ENCODE measurements at regions not wholly inside any gene's neighbourhood (a gene's known extent, or its start where the extent isn't known, plus 50 kb on each side); places are given as distances from the start of the nearest gene placed in this dataset.

GRCh38 chr4:31272331-31273061, 552.3 kb downstream of the PCDH7 start:
- Mint-ChIP-seq H3K27ac (no peak overlapping the region), H3K36me3 (no peaks in the 10 kb centered on the region), H3K27me3 (ENCODE audit: low read depth in 3 of 3) (no peaks in the 10 kb centered on the region), H3K4me3 (no peak overlapping the region), H3K4me1 (no peaks in the 10 kb centered on the region), H3K9me3 (peaks cover 0 to 3% (median 0%) of the 10 kb centered on the region in 7 donors)
- Histone ChIP-seq H3K4me1 (ENCODE audit: control insufficient read depth in 1 of 2, insufficient read depth in 2 of 2, low read length in 2 of 2) (no peaks in the 10 kb centered on the region), H2AFZ (ENCODE audit: insufficient read depth, low read depth, low read length, poor library complexity, severe bottlenecking) (no peak overlapping the region), H3K79me2 (ENCODE audit: insufficient read depth, low read length) (no peaks in the 10 kb centered on the region), H3K9me3 (replicated peaks in 1 of 2; ENCODE audit: control insufficient read depth in 1 of 2, insufficient read depth in 1 of 2, low read length in 2 of 2) (no peaks in the 10 kb centered on the region), H3K9ac (ENCODE audit: insufficient read depth, low read length, poor library complexity, severe bottlenecking) (no peak overlapping the region), H3K4me2 (replicated peaks; ENCODE audit: extremely low read depth, low read length, poor library complexity, severe bottlenecking) (no peak overlapping the region), H4K20me1 (ENCODE audit: insufficient read depth, low read length) (no peaks in the 10 kb centered on the region), H3K36me3 (replicated peaks in 1 of 2; ENCODE audit: control insufficient read depth in 1 of 2, insufficient read depth in 2 of 2, low read length in 2 of 2) (no peaks in the 10 kb centered on the region), H3K27me3 (ENCODE audit: control insufficient read depth in 2 of 2, insufficient read depth in 2 of 2, low read length in 2 of 2) (no peaks in the 10 kb centered on the region), H3K4me3 (replicated peaks in 1 of 3; ENCODE audit: low read depth in 2 of 3, low read length in 3 of 3) (no peak overlapping the region), H3K27ac (ENCODE audit: low read depth in 1 of 2, low read length in 2 of 2) (no peak overlapping the region)
- TF ChIP-seq, protein P1, sequence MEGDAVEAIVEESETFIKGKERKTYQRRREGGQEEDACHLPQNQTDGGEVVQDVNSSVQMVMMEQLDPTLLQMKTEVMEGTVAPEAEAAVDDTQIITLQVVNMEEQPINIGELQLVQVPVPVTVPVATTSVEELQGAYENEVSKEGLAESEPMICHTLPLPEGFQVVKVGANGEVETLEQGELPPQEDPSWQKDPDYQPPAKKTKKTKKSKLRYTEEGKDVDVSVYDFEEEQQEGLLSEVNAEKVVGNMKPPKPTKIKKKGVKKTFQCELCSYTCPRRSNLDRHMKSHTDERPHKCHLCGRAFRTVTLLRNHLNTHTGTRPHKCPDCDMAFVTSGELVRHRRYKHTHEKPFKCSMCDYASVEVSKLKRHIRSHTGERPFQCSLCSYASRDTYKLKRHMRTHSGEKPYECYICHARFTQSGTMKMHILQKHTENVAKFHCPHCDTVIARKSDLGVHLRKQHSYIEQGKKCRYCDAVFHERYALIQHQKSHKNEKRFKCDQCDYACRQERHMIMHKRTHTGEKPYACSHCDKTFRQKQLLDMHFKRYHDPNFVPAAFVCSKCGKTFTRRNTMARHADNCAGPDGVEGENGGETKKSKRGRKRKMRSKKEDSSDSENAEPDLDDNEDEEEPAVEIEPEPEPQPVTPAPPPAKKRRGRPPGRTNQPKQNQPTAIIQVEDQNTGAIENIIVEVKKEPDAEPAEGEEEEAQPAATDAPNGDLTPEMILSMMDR (IDR thresholded peaks at IDR 0.05), result no peak
- intact Hi-C loops (cut with micrococcal nuclease), result no loop called here
- DNase-seq, result no peak
- WGBS (ENCODE audit: insufficient coverage), result 71% methylated on average over 1 of the region's 6 CpGs

DNA sequence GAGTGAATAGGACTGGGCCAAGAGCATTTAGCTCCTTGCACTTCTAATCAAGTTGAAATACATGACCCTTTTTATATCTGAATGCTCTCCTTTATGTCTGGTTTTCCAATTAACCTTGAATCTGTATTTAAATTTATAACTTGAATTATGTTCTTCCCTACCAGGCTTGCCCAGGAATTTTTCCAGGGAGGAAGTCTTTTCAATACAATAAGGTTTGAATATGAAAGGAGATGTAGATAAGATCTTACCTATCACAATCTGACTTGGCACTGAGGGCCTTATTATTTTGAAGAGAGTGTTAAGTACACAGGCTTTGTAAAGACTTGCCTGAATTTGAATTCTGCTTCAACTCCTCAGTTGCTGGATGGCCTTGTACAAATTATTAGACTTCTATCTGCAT, 555.7 kb downstream of the PCDH7 start:
- H3K27ac Mint-ChIP-seq, result no peak overlapping the region

More for the DNA sequence above, 555.7 kb downstream of the PCDH7 start:
- TF ChIP-seq, protein P1 (IDR thresholded peaks at IDR 0.05), result no peak
- no peak overlapping the region for H3K27ac ChIP-seq (ENCODE audit: low read depth in 1 of 2, low read length in 2 of 2)
- H3K4me1 Mint-ChIP-seq, result no peaks in the 10 kb centered on the region
- H3K36me3 Mint-ChIP-seq, result no peaks in the 10 kb centered on the region
- no peak for DNase-seq
- H3K27me3 Mint-ChIP-seq (ENCODE audit: low read depth in 3 of 3), result no peaks in the 10 kb centered on the region
- H4K20me1 ChIP-seq (ENCODE audit: insufficient read depth, low read length), result no peaks in the 10 kb centered on the region
- peaks cover 0 to 5% (median 0%) of the 10 kb centered on the region in 7 donors for H3K9me3 Mint-ChIP-seq
- no peak overlapping the region for H2AFZ ChIP-seq (ENCODE audit: insufficient read depth, low read depth, low read length, poor library complexity, severe bottlenecking)
- no peaks in the 10 kb centered on the region for H3K36me3 ChIP-seq (replicated peaks in 1 of 2; ENCODE audit: control insufficient read depth in 1 of 2, insufficient read depth in 2 of 2, low read length in 2 of 2)
- no peak overlapping the region for H3K4me3 ChIP-seq (replicated peaks in 1 of 3; ENCODE audit: low read depth in 2 of 3, low read length in 3 of 3)
- H3K9ac ChIP-seq (ENCODE audit: insufficient read depth, low read length, poor library complexity, severe bottlenecking), result no peak overlapping the region
- H3K4me3 Mint-ChIP-seq, result no peak overlapping the region
- H3K27me3 ChIP-seq (ENCODE audit: control insufficient read depth in 2 of 2, insufficient read depth in 2 of 2, low read length in 2 of 2), result no peaks in the 10 kb centered on the region
- intact Hi-C loops (cut with micrococcal nuclease), result no loop called here
- H3K79me2 ChIP-seq (ENCODE audit: insufficient read depth, low read length), result no peaks in the 10 kb centered on the region
- no peaks in the 10 kb centered on the region for H3K9me3 ChIP-seq (replicated peaks in 1 of 2; ENCODE audit: control insufficient read depth in 1 of 2, insufficient read depth in 1 of 2, low read length in 2 of 2)
- no peak overlapping the region for H3K4me2 ChIP-seq (replicated peaks; ENCODE audit: extremely low read depth, low read length, poor library complexity, severe bottlenecking)
- H3K4me1 ChIP-seq (ENCODE audit: control insufficient read depth in 1 of 2, insufficient read depth in 2 of 2, low read length in 2 of 2), result no peaks in the 10 kb centered on the region
